Muscle of back (tissue), 3 donors: ENCODE measurements at regions not wholly inside any gene's neighbourhood (a gene's known extent, or its start where the extent isn't known, plus 50 kb on each side); places are given as distances from the start of the nearest gene placed in this dataset.
A peak's percentile ranks its signal among the peaks of the same experiment; 100 is the strongest.

Experiments used
- DNase-seq, 3 donors: peaks; one replicate each; pipeline versions ENCODE4 v3.0.0 to v3.0.0-alpha.2; 2013

DNA sequence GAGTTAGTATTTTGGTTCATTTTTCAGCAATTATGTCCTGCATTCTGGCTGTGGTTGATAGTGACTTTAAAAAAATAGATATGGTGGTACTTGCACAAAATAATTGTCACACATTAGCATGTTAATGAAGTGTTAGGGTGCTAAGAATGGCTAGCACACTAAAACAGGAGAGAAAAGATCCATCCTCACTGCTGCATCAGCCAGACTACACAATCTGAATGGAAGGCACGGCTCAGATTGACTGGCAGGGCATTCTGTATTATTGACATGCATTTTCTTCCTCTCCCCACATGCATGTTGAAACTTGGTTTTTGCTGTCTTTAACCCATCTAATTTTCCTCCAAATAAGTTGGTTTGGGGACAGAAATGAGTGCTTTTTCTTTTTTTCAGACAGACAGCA is 306.3 kb downstream of the PRL start:
- no peak for DNase-seq

- peak in 1 of 3 donors; percentile 22 for DNase-seq
Measured at GRCh38 chr6:21992178-21992967, 304.5 kb downstream of the PRL start.

GRCh38 chr6:21993841-21994240 is 303.0 kb downstream of the PRL start:
- DNase-seq, result no peak

- DNase-seq, result no peak
Measured at GRCh38 chr6:21994821-21995220, 302.0 kb downstream of the PRL start.

DNA sequence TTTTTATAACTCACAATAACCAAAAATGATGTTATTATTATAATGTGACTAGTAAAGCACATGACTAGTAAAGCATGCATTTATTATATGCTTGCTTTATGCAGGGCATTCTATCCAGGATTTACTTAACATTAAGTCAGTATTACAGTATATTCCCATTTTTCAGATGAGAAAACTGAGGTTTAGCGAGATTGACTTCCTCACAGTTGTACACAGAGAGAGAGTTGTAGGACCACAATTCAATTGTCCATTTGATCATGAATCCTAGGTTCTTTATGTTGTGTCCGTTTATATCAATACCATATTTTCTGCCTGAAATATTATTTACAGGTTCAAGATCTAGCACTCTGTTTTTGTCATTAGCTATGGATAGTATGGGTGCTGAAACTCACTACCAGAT is 301.5 kb downstream of the PRL start:
- no peak for DNase-seq

- DNase-seq, result no peak
Measured at GRCh38 chr6:21996425-21997118, 300.3 kb downstream of the PRL start.

DNA sequence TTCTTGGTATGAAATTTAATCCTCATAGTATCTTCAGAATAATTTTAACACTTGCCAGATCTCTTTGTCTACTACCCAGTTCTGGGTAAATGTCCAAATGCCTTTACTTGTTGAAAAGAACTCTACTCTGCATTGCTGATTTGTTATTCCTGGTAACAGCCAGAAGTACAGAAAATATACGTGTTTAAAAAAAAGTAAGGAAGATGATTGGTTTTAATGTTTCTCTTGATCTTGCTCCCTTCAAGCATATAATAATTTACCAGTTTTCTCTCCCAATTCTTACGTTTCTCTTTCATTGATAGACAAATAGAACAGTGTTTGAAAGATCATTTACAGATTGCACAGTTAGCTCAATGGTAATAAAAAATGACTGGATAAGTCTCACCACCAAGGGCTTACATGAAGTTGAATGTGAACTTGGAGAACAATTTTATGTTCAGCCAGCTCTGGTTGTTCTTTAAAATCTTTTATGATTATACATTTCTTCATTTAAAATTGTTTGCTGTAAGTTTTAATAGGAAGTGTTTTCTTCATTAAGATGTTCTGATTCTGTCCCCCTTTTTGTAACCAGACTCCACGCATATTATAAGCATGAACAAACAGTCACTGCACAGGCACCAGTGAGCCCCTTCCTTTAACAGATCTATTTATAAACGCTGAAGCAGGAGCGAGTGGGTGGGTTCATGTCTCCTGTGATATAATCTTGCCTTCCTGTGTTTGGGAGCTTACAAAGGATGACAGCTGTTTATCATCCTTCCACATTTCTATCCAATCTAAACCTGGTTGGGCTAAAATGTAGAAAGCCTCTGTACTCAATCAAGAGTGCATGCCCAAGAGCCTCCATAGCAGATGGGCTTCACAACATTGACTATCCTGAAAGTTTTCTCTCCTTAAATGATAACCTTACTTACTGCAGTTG is 299.5 kb downstream of the PRL start:
- peak in 1 of 3 donors; percentile 56 for DNase-seq

- no peak for DNase-seq
Measured at GRCh38 chr6:21998582-21998981, 298.3 kb downstream of the PRL start.

- DNase-seq, result peak; percentile 81 to 89 (median 81)
Measured at GRCh38 chr6:21999012-21999528, 297.8 kb downstream of the PRL start.

DNA sequence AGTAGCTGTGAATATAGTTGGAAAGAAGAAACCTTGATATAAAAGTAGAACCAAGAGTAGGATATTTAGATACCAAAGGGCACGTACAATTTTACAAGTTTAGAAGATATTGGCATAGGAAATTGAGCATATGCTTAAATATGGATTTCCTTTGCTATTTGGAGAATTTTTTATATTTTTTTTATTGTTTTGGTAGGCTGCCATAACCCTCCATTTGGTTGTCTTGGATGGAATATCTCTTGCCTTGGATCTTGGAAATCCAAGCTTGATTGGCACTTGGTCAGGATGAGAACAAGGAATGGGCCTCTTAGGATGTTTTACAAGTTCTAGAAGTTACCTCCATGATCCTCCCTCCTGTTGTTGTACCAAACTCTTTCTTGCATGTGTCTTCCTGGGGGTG is 297.1 kb downstream of the PRL start:
- no peak for DNase-seq

DNA sequence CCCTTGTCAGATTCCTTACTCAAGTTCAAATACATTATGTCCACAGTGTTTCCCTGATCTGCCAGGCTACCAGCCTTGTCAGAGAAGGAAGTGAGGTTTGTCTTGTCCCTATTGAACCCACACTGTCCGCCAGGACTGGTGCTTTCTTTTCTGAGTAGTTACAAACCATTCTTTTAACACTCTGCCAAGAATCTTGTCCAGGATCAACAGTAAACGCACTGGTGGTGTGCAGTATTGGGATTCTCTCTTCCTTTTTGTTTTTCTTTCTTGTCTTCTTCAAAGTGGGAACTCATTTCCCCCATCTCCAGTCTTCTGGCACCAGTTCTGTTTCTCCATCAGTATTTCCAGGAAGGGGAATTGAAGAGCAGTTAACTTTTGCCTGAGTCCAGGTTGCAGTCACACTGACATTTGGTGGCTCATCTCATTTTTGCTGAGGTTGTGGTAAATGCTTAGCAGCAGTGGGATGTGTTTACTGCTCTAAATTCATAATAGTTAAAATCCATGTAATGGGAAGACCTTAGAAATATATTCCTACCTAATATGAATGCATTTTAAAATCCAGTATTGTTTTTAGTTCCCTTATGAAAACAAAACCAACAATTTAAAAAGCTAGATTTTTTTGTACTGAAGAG is 295.3 kb downstream of the PRL start:
- DNase-seq, result peak in 1 of 3 donors; percentile 68

DNA sequence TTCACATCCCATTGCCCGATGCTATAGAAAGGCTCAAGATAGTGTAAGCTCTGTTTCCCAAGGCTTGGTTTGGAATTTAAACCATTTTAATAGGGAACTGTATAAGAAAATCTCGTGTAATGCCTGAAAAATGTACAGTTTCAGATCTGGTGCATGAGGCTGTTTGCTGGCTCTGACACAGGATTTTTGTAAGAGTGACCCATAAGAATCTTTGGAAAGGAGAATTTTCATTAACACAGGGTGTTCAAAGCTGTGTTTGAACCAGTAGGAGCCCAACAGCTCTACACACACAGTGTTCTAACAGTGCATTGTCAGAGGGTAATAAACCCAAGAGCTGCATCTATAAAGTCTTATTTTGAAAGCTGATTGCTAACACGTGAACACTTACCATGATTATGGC is 293.5 kb downstream of the PRL start:
- peak in 1 of 3 donors; percentile 71 for DNase-seq

- DNase-seq, result no peak
Measured at GRCh38 chr6:22006795-22007194, 290.0 kb downstream of the PRL start.

GRCh38 chr6:22007469-22007868 is 289.4 kb downstream of the PRL start:
- DNase-seq, result no peak

- no peak for DNase-seq
Measured at GRCh38 chr6:22008248-22008836, 288.5 kb downstream of the PRL start.

DNA sequence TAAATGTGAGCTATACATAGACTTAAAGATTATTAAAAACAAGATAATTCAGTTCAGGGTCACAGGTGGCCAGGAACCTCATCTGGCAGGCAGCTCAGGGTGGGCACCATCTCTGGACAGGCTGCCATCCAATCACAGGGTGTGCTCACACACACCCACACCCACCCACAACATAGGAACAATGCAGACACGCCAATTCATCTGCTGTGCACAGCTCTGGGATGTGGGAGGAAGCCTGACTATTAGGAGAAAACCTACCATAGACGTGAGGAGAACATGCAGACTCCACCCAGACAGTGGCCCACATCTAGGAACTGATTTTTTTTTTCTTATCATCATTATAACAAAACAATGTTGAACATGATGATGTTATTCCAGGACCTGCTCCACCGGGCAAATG is 286.7 kb downstream of the PRL start:
- no peak for DNase-seq

DNA sequence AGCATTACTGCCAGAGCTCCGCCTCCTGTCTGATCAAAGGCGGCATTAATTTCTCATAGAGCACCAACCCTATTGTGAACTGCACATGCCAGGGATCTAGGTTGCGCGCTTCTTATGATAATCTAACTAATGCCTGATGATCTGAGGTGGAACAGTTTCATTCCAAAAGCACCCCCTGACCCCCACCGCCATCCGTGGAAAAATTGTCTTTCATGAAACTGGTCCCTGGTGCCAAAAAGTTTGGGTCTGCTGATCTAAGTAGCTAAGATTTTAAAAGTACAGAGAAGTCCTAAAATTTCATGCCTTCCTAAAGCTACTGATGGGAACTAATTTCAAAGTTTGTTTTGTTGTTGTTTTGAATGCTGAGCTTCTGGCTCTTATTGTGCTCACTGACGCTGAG is 281.6 kb downstream of the PRL start:
- no peak for DNase-seq

- DNase-seq, result no peak
Measured at GRCh38 chr6:22015944-22016343, 280.9 kb downstream of the PRL start.

- DNase-seq, result peak in 1 of 3 donors; percentile 63
Measured at GRCh38 chr6:22017272-22017671, 279.6 kb downstream of the PRL start.

GRCh38 chr6:22017766-22018165 is 279.1 kb downstream of the PRL start:
- DNase-seq, result peak in 1 of 3 donors; percentile 86

DNA sequence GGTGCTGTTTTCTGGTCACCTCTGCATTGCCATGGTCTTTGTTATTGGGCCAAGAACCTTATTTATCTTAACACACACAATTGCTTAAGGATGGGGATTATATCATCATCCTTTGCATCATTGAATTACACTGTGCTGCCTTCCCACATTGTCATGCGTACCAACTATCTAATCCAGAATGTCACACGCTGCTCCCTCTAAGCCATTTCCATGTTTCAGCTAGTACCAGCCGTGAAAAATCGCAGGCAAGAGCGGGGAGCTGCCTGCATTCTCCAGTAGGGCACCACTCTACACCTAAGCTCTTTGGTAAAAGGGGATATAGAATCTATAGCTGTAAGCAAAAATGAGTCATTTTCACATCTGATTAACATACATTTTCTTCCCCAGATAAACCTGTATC is 277.0 kb downstream of the PRL start:
- DNase-seq, result no peak
